HepG2 (cell line): ENCODE measurements at regions not wholly inside any gene's neighbourhood (a gene's known extent, or its start where the extent isn't known, plus 50 kb on each side); places are given as distances from the start of the nearest gene placed in this dataset.

Experiments used
- ATAC-seq: fragments of 200-7000 bp; cut with Tn5 transposase; 3 replicates; pipeline ENCODE4 v1.9.1; 2020; ENCODE audit warnings: mild to moderate bottlenecking, moderate library complexity
- BruUV-seq: library from RNA; stranded (reverse); fragments of 400-500 nt; replicated peaks from 2 replicates; lab custom pipeline; 2021; lab: Mats Ljungman, UMichigan
- CTCF ChIA-PET: fragments of 300-600 bp; formaldehyde crosslinking; extraction: SDS; loops from one replicate; lab custom pipeline; 2021; ENCODE audit warnings: low total read pairs, inconsistent platforms, low intra/inter-chr PET ratio; lab: Yijun Ruan, JAX
- POLR2A ChIA-PET: fragments of 350-600 bp; sonication (Branson Sonifier 250); formaldehyde crosslinking; loops from one replicate; lab custom pipeline; 2020; ENCODE audit warnings: antibody characterized with exemption, inconsistent platforms; lab: Yijun Ruan, JAX
- DNase-seq: peaks from one replicate; pipeline ENCODE4 v3.0.0-alpha.2; 2015; ENCODE audit warnings: low spot score
- FAIRE-seq: peaks from 3 replicates; lab custom pipeline; 2011; peaks lifted over from hg19 to GRCh38; lab: Jason Lieb, UNC
- H2AFZ ChIP-seq: one replicate; pipeline ENCODE4 v1.6.1; 2011; ENCODE audit warnings: low read length, inconsistent platforms
- H3K27ac ChIP-seq: fragments of 300-600 bp; 3 replicates; pipeline ENCODE4 v1.8.0; 2011; ENCODE audit warnings: mixed run types, mild to moderate bottlenecking, mixed read lengths, low read length, inconsistent platforms; ENCODE audit not compliant: insufficient read depth; ENCODE audit errors: extremely low read length
- H3K27me3 ChIP-seq, 2 experiments: fragments of 200-600 bp in 1 of 2; 2 replicates in 1 of 2; 3 replicates in 1 of 2; pipeline versions ENCODE4 v1.6.0 to v1.8.0; 2011; ENCODE audit warnings: low read length in 2 of 2, mild to moderate bottlenecking in 2 of 2, moderate library complexity in 2 of 2, inconsistent platforms in 1 of 2; ENCODE audit not compliant: insufficient read depth in 2 of 2, control insufficient read depth in 1 of 2
- H3K36me3 ChIP-seq, 2 experiments: fragments of 200-600 bp in 1 of 2; replicated peaks in 1 of 2; 2 replicates in 1 of 2; 3 replicates in 1 of 2; pipeline versions ENCODE4 v1.5.1 to v1.8.0; 2011; ENCODE audit warnings: low read length in 2 of 2, inconsistent platforms in 1 of 2; ENCODE audit not compliant: insufficient read depth in 2 of 2, control insufficient read depth in 1 of 2
- H3K4me1 ChIP-seq: 2 replicates; pipeline ENCODE4 v1.5.1; 2012; ENCODE audit warnings: low read length, inconsistent platforms; ENCODE audit not compliant: insufficient read depth
- H3K4me2 ChIP-seq: 2 replicates; pipeline ENCODE4 v1.6.0; 2011; ENCODE audit warnings: low read depth, low read length, inconsistent platforms
- H3K4me3 ChIP-seq, 3 experiments: fragments of 200-600 bp in 1 of 3; sonication (generic), shearing (Covaris generic) in 1 of 3; replicated peaks in 1 of 3; 2 replicates each; pipeline ENCODE4 v1.5.1; 2011 to 2016; ENCODE audit warnings: low read length in 3 of 3, inconsistent platforms in 2 of 3, low read depth in 2 of 3, mild to moderate bottlenecking in 2 of 3, control low read depth in 1 of 3, mixed read lengths in 1 of 3; ENCODE audit not compliant: insufficient read depth in 1 of 3
- H3K79me2 ChIP-seq: one replicate; pipeline ENCODE4 v1.6.1; 2011; ENCODE audit warnings: low read length, inconsistent platforms; ENCODE audit not compliant: insufficient read depth
- H3K9ac ChIP-seq: 2 replicates; pipeline ENCODE4 v1.6.0; 2011; ENCODE audit warnings: mild to moderate bottlenecking, low read depth, low read length, inconsistent platforms; ENCODE audit not compliant: insufficient read depth
- H3K9me3 ChIP-seq: 2 replicates; pipeline ENCODE4 v1.5.1; 2012; ENCODE audit warnings: mild to moderate bottlenecking, low read length
- H4K20me1 ChIP-seq: 2 replicates; pipeline ENCODE4 v1.6.0; 2011; ENCODE audit warnings: inconsistent platforms, mild to moderate bottlenecking, low read length, moderate library complexity; ENCODE audit not compliant: insufficient read depth
- AHR ChIP-seq: IDR thresholded peaks from 2 replicates; pipeline ENCODE4 v1.6.1; 2018; ENCODE audit warnings: missing genetic modification reagents, missing compliant biosample characterization
- MBD4 ChIP-seq: IDR thresholded peaks from 2 replicates; pipeline ENCODE4 v1.6.1; 2012; ENCODE audit warnings: low read length, inconsistent platforms, borderline replicate concordance
- PHF21A ChIP-seq: sonication (generic); formaldehyde crosslinking; IDR thresholded peaks from 2 replicates; pipeline ENCODE4 v1.5.0; 2020; ENCODE audit warnings: mild to moderate bottlenecking, missing genetic modification reagents
- ZNF333 ChIP-seq: sonication (generic); formaldehyde crosslinking; IDR thresholded peaks from 2 replicates; pipeline ENCODE4 v1.4.0; 2020; ENCODE audit warnings: mild to moderate bottlenecking, missing genetic modification reagents, borderline replicate concordance
- ZNF629 ChIP-seq: sonication (generic); formaldehyde crosslinking; conservative IDR thresholded peaks from 2 replicates; pipeline ENCODE4 v1.5.0; 2020; ENCODE audit warnings: missing genetic modification reagents
- WGBS: methylation state at CpG from one replicate; pipeline ENCODE4 v1.1.6; 2017; ENCODE audit warnings: low lambda C conversion rate; 5-methylcytosine and 5-hydroxymethylcytosine counted together
- in situ Hi-C: cut with HindIII; loops from 2 replicates; pipeline ENCODE4 v1.10.0; 2017; ENCODE audit warnings: low pct_unique_long_range_greater_than_20kb; ENCODE audit not compliant: extremely low pct_ligation_motif_present
- intact Hi-C: fragments of 100-400 bp; cut with micrococcal nuclease; formaldehyde crosslinking; loops from one replicate; pipeline ENCODE4 v1.10.0; 2022; ENCODE audit not compliant: unreplicated experiment
- TF ChIP-seq, protein P1 (sequence below): IDR thresholded peaks from 2 replicates; pipeline ENCODE4 v1.6.1; 2016

- intact Hi-C loops: no loop called here
- no peak for ATAC-seq
- no peak for FAIRE-seq
Measured at GRCh38 chr4:159024828-159025227, 78.1 kb upstream of the RAPGEF2 start.

GRCh38 chr4:159026329-159026728 is 76.5 kb upstream of the RAPGEF2 start:
- no peak for DNase-seq
- TF ChIP-seq ZNF333: no peak
- no peak for TF ChIP-seq MBD4
- TF ChIP-seq PHF21A (CRISPR knock-in tag): no peak
- no peak for TF ChIP-seq AHR (CRISPR knock-in tag)
- Histone ChIP-seq H3K4me1 (peaks cover 9% of the 10 kb centered on the region), H3K27ac (no peak overlapping the region), H3K9me3 (no peaks in the 10 kb centered on the region), H2AFZ (no peak overlapping the region), H3K4me2 (no peak overlapping the region), H4K20me1 (no peaks in the 10 kb centered on the region), H3K4me3 (no peak overlapping the region), H3K27me3 (no peaks in the 10 kb centered on the region), H3K79me2 (no peaks in the 10 kb centered on the region), H3K36me3 (no peaks in the 10 kb centered on the region), H3K9ac (no peak overlapping the region)
- CTCF ChIA-PET: no interaction called here
- intact Hi-C loops (no loop called here), in situ Hi-C loops (loop anchor here (10.0 kb wide), 1 partner anchor 148 kb away; no protein-coding TSS in a partner anchor)
- no TSS peak for BruUV-seq
- no peak for ATAC-seq
- FAIRE-seq: no peak
- POLR2A ChIA-PET: no interaction called here

More at GRCh38 chr4:159024828-159025227, 78.1 kb upstream of the RAPGEF2 start:
- peaks cover 9% of the 10 kb centered on the region for H3K4me1 ChIP-seq
- in situ Hi-C loops: loop anchor here (10.0 to 25.0 kb wide), 2 partner anchors 150 to 288 kb away; no protein-coding TSS in a partner anchor
- H3K4me3 ChIP-seq: no peak overlapping the region
- WGBS: 6% methylated on average over 1 of the region's 3 CpGs
- H4K20me1 ChIP-seq: no peaks in the 10 kb centered on the region
- H3K36me3 ChIP-seq: no peaks in the 10 kb centered on the region
- no TSS peak for BruUV-seq
- no peaks in the 10 kb centered on the region for H3K9me3 ChIP-seq
- H3K79me2 ChIP-seq: no peaks in the 10 kb centered on the region
- H3K9ac ChIP-seq: no peak overlapping the region
- H3K27ac ChIP-seq: no peak overlapping the region
- ChIA-PET CTCF (no interaction called here), POLR2A (no interaction called here)
- no peak overlapping the region; the same call in 1 of the 2 replicates for H3K4me2 ChIP-seq
- H3K27me3 ChIP-seq: no peaks in the 10 kb centered on the region
- H2AFZ ChIP-seq: no peak overlapping the region
- DNase-seq: no peak
- TF ChIP-seq, protein P1, sequence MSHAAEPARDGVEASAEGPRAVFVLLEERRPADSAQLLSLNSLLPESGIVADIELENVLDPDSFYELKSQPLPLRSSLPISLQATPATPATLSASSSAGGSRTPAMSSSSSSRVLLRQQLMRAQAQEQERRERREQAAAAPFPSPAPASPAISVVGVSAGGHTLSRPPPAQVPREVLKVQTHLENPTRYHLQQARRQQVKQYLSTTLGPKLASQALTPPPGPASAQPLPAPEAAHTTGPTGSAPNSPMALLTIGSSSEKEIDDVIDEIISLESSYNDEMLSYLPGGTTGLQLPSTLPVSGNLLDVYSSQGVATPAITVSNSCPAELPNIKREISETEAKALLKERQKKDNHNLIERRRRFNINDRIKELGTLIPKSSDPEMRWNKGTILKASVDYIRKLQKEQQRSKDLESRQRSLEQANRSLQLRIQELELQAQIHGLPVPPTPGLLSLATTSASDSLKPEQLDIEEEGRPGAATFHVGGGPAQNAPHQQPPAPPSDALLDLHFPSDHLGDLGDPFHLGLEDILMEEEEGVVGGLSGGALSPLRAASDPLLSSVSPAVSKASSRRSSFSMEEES (CRISPR knock-in tag): no peak
- peak; percentile 53; the same call in 1 of the 2 replicates for TF ChIP-seq ZNF629 (CRISPR knock-in tag)
